ENCODE measurements at regions not wholly inside any gene's neighbourhood (a gene's known extent, or its start where the extent isn't known, plus 50 kb on each side); places are given as distances from the start of the nearest gene placed in this dataset.

DNA sequence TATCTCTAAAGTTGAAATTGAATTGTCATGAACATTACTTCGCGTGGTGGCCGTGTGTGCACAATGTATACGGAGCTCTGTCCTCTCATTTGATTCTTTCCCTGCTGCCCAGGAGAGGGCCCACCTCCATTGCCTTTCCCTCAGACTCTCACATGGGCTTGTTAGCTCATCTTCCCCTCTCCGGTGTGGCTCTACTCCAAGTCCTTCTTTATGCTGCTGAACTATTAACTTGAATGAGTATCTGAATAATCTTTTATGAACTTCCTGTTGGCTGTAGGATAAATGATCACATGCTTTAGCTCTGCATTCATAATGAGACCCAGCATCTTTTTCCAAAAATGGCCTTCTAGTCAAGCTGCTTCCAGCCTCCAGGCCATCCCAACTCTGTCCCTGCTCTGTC, 68.8 kb upstream of the CLNK start:
- no peak overlapping the region for H3K4me3 ChIP-seq (ENCODE audit: low read depth, low read length)
- no peak for DNase-seq (ENCODE audit: low read depth)
- TF ChIP-seq, protein P1, sequence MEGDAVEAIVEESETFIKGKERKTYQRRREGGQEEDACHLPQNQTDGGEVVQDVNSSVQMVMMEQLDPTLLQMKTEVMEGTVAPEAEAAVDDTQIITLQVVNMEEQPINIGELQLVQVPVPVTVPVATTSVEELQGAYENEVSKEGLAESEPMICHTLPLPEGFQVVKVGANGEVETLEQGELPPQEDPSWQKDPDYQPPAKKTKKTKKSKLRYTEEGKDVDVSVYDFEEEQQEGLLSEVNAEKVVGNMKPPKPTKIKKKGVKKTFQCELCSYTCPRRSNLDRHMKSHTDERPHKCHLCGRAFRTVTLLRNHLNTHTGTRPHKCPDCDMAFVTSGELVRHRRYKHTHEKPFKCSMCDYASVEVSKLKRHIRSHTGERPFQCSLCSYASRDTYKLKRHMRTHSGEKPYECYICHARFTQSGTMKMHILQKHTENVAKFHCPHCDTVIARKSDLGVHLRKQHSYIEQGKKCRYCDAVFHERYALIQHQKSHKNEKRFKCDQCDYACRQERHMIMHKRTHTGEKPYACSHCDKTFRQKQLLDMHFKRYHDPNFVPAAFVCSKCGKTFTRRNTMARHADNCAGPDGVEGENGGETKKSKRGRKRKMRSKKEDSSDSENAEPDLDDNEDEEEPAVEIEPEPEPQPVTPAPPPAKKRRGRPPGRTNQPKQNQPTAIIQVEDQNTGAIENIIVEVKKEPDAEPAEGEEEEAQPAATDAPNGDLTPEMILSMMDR (IDR thresholded peaks at IDR 0.05; ENCODE audit: insufficient read depth, low read depth, low read length), result no peak

DNA sequence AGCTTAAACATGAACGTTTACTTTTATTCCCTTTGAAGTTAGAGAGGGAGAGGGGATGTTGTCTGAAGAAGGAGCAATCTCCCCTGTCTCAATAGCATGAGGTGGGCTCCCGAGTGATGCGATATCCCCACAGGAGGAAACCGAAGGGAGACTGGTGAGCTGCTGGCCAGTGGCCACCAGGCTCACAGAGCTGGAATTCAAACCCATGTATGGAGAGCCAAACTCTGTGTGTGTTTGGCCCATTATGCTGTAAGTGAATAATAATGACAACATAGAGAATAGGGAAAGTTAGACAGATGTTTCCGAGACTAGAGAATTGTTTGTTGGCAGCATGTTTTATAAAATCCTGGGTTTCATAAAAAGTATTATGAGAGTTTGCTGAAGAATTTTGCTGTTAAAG, 66.1 kb upstream of the CLNK start:
- DNase-seq (ENCODE audit: low read depth), result no peak
- TF ChIP-seq, protein P1 (IDR thresholded peaks at IDR 0.05; ENCODE audit: insufficient read depth, low read depth, low read length), result no peak

DNA sequence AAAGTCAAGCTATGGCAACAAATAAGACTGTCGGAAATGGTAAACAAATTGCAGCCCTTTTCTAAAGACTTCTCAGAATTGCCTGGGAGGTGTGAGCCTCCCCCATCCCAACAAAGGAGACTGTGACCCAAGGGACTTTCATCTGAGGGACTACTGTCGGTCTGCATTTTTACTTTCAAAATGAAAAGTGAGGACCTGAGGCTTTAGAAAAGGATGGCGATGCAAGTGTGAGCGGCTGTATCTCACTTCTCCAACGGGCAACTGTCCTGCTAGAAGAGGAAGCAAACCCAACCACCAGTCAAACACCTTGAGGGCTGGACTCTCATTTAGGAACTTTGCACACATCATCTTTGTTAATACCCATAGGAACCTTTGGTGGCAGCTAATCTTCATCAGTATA, 62.6 kb upstream of the CLNK start:
- DNase-seq (ENCODE audit: low read depth), result no peak
- TF ChIP-seq, protein P1 (IDR thresholded peaks at IDR 0.05; ENCODE audit: insufficient read depth, low read depth, low read length), result no peak
- H3K4me3 ChIP-seq (ENCODE audit: low read depth, low read length), result no peak overlapping the region

More for the DNA sequence above, 66.1 kb upstream of the CLNK start:
- H3K4me3 ChIP-seq (ENCODE audit: low read depth, low read length), result no peak overlapping the region

DNA sequence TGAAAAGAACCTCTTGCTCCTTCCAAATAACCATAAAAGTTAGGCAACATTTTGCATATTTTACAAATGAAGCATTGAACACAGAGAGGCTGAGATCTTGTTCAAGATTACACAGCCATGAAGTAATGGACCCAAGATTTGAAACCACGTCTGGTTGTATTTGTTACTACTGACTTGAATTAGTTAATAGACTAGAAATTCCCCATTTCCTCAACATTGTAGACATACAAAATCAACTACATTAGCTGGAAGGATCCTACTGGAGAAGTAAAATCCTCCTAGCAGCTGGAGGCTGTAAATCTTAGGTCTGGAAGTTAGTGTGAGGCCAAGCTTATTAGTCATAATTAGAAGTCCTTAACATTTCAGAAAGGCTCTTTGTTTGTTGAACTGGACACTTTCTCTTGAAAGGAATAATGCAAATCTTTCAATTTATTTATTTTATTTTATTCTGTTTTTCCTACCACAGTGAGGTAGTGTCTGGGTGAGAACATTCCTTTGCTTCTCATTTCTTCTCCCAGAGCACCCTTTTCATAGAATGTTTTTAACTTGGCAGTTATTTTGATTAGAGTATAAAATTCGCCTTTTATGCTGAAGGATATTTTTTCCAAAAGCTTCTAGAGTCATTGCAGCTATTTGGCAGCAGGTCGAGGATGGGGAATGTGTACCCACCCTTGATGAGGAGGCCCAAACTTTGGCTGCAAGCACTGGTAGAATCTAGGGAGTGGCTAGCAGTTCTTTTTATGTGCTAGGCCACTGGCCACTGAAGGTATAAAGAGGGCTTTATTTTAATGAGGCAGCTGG, 62.0 kb upstream of the CLNK start:
- TF ChIP-seq, protein P1 (IDR thresholded peaks at IDR 0.05; ENCODE audit: insufficient read depth, low read depth, low read length), result no peak
- peak; percentile 5 for DNase-seq (ENCODE audit: low read depth)

DNA sequence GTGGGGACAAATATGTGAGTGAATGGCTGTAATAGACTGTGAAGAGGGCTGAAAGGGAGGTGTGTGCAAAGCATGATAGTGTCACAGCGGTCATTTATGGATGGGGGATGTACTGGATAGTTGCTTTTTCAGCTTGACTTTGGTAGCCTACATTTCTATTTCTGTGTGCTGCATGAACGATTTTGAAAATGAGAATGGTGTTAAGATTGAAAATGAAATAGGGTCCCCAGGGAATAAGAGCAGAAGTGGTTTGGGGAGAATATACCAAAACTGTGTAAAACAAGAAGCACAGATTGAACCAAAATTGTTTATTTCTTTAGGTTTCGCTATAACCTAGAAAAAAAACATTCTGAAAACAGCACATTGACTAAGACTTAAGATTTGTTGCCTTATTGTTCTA, 58.8 kb upstream of the CLNK start:
- no peak overlapping the region for H3K4me3 ChIP-seq (ENCODE audit: low read depth, low read length)
- no peak for DNase-seq (ENCODE audit: low read depth)
- TF ChIP-seq, protein P1 (IDR thresholded peaks at IDR 0.05; ENCODE audit: insufficient read depth, low read depth, low read length), result no peak

More for the DNA sequence above, 62.0 kb upstream of the CLNK start:
- no peak overlapping the region for H3K4me3 ChIP-seq (ENCODE audit: low read depth, low read length)

DNA sequence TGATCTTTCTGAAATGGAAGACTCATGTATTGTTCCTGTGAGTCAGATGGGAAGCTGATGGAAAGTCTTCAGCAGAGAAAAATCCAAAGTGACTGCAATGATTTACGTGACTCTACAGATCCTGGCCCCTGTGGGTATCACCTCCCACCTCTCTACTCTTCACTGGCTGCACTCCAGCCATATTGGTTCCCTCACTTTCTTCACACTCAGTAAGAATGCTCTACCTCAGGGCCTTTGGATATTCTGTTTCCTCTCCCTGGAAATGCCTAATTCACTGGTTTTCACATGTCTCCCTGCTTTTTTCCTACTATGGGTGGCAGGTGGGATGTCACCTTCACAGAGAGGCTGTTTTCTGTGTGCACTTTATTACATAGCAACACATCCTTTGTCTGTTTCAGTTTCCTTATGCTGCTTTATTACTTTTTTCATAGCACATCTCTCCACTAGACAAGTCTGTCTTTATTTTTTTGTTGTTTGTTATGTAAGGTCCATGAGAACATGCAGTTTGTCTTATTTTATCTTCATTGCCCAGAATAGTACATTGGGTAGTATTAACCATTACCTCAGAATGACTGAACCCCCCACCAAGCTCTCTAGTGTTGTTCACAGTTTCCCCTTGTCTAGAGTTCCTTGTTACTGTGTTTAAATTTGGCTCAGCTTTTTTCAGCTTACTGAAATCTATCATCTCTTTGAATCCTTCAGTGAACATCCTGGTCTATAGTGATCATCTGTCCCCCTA, 57.6 kb upstream of the CLNK start:
- TF ChIP-seq, protein P1 (IDR thresholded peaks at IDR 0.05; ENCODE audit: insufficient read depth, low read depth, low read length), result no peak
- no peak for DNase-seq (ENCODE audit: low read depth)
- H3K4me3 ChIP-seq (ENCODE audit: low read depth, low read length), result no peak overlapping the region
